ENCODE measurements at regions not wholly inside any gene's neighbourhood (a gene's known extent, or its start where the extent isn't known, plus 50 kb on each side); places are given as distances from the start of the nearest gene placed in this dataset.

DNA sequence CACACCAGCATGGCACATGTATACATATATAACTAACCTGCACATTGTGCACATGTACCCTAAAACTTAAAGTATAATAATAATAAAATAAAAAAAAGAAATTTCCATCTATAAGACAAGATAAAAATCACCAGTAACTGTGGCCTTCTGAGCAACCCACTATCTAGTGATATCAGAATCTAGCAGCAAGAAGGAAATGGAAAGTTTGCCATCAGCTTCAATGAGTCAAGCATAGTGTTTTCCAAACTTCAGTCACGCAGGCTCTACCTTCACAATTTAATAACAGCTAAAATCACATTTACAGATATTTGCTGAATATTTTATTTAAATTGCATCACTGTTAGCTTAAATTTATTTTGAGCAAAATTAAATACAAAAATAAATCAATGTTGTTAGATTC is 345.3 kb upstream of the CD180 start:
- WGBS, result 97% methylated on average over 1 of the region's 1 CpG
- Histone ChIP-seq H3K27me3 (ENCODE audit: control insufficient read depth in 2 of 2, insufficient read depth in 1 of 2, low read length in 1 of 2) (no peaks in the 10 kb centered on the region), H3K9me3 (ENCODE audit: control insufficient read depth in 2 of 2, insufficient read depth in 1 of 2, low read length in 1 of 2) (no peaks in the 10 kb centered on the region), H3K36me3 (ENCODE audit: control insufficient read depth in 2 of 2, insufficient read depth in 2 of 2, low read length in 1 of 2) (no peaks in the 10 kb centered on the region), H3K4me1 (ENCODE audit: control insufficient read depth in 2 of 2, insufficient read depth in 2 of 2, low read length in 2 of 2) (peaks cover 0 to 9% of the 10 kb centered on the region in 2 donors), H3K4me3 (ENCODE audit: low read length in 2 of 2) (no peak overlapping the region), H3K27ac (ENCODE audit: low read depth in 1 of 2, low read length in 1 of 2) (no peak overlapping the region)
- no peak for DNase-seq (ENCODE audit: low read depth in 6 of 9, low spot score in 9 of 9)

DNA sequence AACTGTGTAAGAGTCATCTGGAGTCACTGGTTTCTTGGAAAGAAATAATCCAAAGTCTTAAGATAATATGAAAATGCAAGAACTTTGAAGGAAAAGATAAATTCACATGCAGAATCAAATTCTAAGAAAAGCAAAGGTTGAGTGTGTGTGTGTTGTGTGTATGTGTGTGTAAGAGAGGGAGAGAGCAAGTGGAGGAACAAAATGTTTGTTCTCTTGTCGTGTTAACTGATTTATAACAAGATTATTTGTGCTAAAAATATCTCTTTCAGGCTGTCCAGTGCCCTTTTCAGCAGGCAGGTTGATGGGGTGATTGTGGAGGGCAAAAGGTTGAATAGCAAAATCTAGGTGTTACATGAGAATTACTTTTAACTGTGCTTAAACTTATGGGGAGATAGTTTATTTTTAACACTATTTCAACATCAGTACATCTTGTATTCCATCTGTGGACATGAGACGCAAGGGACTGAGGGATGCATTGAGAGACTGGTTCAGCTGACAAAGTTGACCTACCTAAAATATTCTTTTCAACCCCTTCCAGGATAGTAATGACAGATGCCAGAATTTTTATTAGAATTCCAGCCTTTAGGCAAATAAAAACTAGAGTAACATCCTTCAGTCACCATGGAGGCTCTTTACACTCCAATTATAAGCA is 342.4 kb upstream of the CD180 start:
- no peak for DNase-seq (ENCODE audit: low read depth in 6 of 9, low spot score in 9 of 9)
- H3K9me3 ChIP-seq (ENCODE audit: control insufficient read depth in 2 of 2, insufficient read depth in 1 of 2, low read length in 1 of 2), result no peaks in the 10 kb centered on the region
- H3K27ac ChIP-seq (ENCODE audit: low read depth in 1 of 2, low read length in 1 of 2), result no peak overlapping the region
- no peaks in the 10 kb centered on the region for H3K36me3 ChIP-seq (ENCODE audit: control insufficient read depth in 2 of 2, insufficient read depth in 2 of 2, low read length in 1 of 2)
- H3K27me3 ChIP-seq (ENCODE audit: control insufficient read depth in 2 of 2, insufficient read depth in 1 of 2, low read length in 1 of 2), result no peaks in the 10 kb centered on the region
- peaks cover 0 to 9% of the 10 kb centered on the region in 2 donors for H3K4me1 ChIP-seq (ENCODE audit: control insufficient read depth in 2 of 2, insufficient read depth in 2 of 2, low read length in 2 of 2)
- no peak overlapping the region for H3K4me3 ChIP-seq (ENCODE audit: low read length in 2 of 2)
- WGBS, result 94% methylated on average over 2 of the region's 2 CpGs

DNA sequence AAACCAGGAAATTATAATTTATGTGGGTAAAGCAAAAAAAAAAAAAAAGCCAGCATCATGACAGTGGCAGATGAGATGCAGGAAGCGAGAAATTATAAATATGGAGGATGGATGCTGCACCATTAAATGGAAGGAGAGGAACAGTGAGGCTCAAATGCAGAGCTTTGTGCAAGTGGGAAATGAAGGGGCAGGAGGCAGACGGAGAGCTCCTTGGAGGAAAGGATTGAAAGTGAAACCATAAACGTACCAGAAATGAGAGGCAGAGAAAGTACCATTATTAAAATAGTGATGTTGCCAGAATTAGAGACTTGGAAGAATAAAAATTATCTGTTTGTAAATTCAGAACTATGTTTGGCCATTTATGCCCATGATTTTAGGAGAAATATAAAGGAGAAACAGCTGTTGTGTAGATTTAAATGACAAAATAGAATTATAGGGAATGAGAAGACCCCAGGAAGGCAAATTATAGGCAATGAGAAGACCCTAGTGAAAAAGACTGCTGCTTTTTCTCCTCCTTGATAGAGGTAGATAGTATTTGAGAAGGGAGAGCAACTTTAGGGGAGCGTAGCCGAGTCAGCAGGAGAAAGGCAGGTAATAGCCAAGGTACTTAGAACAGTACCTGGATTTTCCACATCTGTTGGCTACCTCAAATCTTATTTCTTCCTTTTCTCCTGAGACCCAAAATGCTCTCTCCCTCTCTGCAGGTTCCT is 341.0 kb upstream of the CD180 start:
- H3K4me3 ChIP-seq (ENCODE audit: low read length in 2 of 2), result no peak overlapping the region

DNA sequence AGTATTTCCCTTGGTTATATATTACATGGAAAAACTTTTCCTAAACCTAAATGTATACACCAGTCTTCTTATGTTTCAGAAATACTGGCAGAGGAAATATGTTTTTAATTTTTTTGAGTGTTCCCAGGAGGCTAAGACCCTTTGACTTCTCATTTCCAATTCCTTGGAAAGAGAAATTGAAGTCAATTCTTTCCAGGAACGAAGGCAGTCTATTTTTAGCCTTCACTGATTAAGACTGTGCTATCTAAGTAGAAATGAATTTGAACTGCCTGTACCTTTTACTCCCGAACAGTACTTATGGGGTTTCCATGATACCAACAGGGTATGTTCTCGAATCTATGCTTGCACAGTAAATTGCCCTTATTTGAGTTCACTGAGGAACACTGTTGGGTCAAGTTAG is 340.3 kb upstream of the CD180 start:
- H3K27ac ChIP-seq (ENCODE audit: low read depth in 1 of 2, low read length in 1 of 2), result peak overlapping the region in 1 of 2 donors; percentile 58
- 92% methylated on average over 3 of the region's 3 CpGs for WGBS
- H3K9me3 ChIP-seq (ENCODE audit: control insufficient read depth in 2 of 2, insufficient read depth in 1 of 2, low read length in 1 of 2), result no peaks in the 10 kb centered on the region
- DNase-seq (ENCODE audit: low read depth in 6 of 9, low spot score in 9 of 9), result no peak
- H3K4me1 ChIP-seq (ENCODE audit: control insufficient read depth in 2 of 2, insufficient read depth in 2 of 2, low read length in 2 of 2), result peaks cover 0 to 7% of the 10 kb centered on the region in 2 donors
- no peaks in the 10 kb centered on the region for H3K27me3 ChIP-seq (ENCODE audit: control insufficient read depth in 2 of 2, insufficient read depth in 1 of 2, low read length in 1 of 2)
- no peaks in the 10 kb centered on the region for H3K36me3 ChIP-seq (ENCODE audit: control insufficient read depth in 2 of 2, insufficient read depth in 2 of 2, low read length in 1 of 2)
- no peak overlapping the region for H3K4me3 ChIP-seq (ENCODE audit: low read length in 2 of 2)

More for the DNA sequence above, 341.0 kb upstream of the CD180 start:
- 67% methylated on average over 5 of the region's 5 CpGs for WGBS
- H3K27ac ChIP-seq (ENCODE audit: low read depth in 1 of 2, low read length in 1 of 2), result peak overlapping the region in 1 of 2 donors; percentile 59
- H3K9me3 ChIP-seq (ENCODE audit: control insufficient read depth in 2 of 2, insufficient read depth in 1 of 2, low read length in 1 of 2), result no peaks in the 10 kb centered on the region
- no peaks in the 10 kb centered on the region for H3K36me3 ChIP-seq (ENCODE audit: control insufficient read depth in 2 of 2, insufficient read depth in 2 of 2, low read length in 1 of 2)
- DNase-seq (ENCODE audit: low read depth in 6 of 9, low spot score in 9 of 9), result no peak
- H3K4me1 ChIP-seq (ENCODE audit: control insufficient read depth in 2 of 2, insufficient read depth in 2 of 2, low read length in 2 of 2), result peaks cover 0 to 9% of the 10 kb centered on the region in 2 donors
- no peaks in the 10 kb centered on the region for H3K27me3 ChIP-seq (ENCODE audit: control insufficient read depth in 2 of 2, insufficient read depth in 1 of 2, low read length in 1 of 2)

DNA sequence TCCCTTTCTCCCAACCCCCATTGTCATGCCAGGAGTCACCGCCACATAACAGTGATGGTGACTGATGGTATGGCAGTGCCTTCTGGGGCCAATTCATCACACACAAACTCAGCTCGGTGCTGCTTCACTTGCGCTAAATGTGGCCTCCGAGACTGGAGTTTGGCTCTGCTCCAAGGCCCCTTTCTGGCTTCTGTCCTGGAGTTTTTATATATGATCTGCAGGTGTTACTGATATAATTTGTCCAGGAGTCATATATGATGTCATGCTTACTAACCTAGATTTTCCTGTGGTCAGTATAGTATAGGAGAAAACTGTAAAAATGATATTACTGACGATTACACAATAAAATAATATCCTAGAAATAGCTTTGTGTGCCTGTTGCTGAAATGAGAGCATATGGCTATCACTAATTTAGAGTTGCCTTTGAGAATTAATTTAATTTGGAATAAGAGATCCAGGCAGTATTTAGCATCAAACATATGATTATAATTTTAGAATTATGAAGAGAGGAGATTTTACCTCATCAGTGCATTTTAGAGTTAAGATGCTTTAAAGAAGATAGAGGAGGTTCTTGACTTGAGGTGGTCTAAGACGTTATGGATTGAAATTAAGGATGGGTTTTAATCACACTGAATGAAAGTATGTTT is 334.1 kb upstream of the CD180 start:
- 94% methylated on average over 6 of the region's 6 CpGs for WGBS

DNA sequence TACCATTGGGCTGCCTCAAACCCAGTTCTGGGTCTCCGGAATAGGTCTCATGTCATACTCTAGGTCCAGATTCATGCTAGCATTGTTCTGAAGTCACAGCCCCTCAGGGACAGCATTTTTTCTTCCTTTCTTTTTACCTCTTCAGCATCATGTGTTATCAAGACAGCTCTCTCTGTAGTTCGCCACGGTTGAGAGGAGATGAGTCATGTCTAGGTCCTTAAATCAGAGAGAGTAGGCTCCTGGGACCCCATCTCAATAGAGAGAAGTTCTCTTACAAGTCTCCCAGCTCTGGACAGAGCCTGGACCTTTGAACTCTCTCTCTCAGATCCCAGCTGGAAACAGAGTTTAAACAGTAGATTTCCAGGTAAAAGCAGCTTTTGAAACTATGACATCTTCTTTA is 332.4 kb upstream of the CD180 start:
- no peaks in the 10 kb centered on the region for H3K4me1 ChIP-seq (ENCODE audit: control insufficient read depth in 2 of 2, insufficient read depth in 2 of 2, low read length in 2 of 2)
- H3K4me3 ChIP-seq (ENCODE audit: low read length in 2 of 2), result no peak overlapping the region
- no peaks in the 10 kb centered on the region for H3K36me3 ChIP-seq (ENCODE audit: control insufficient read depth in 2 of 2, insufficient read depth in 2 of 2, low read length in 1 of 2)
- H3K27me3 ChIP-seq (ENCODE audit: control insufficient read depth in 2 of 2, insufficient read depth in 1 of 2, low read length in 1 of 2), result no peaks in the 10 kb centered on the region
- H3K27ac ChIP-seq (ENCODE audit: low read depth in 1 of 2, low read length in 1 of 2), result no peak overlapping the region
- no peaks in the 10 kb centered on the region for H3K9me3 ChIP-seq (ENCODE audit: control insufficient read depth in 2 of 2, insufficient read depth in 1 of 2, low read length in 1 of 2)
- WGBS, result 95% methylated on average over 3 of the region's 3 CpGs
- DNase-seq (ENCODE audit: low read depth in 6 of 9, low spot score in 9 of 9), result no peak

More for the DNA sequence above, 334.1 kb upstream of the CD180 start:
- no peaks in the 10 kb centered on the region for H3K36me3 ChIP-seq (ENCODE audit: control insufficient read depth in 2 of 2, insufficient read depth in 2 of 2, low read length in 1 of 2)
- no peaks in the 10 kb centered on the region for H3K4me1 ChIP-seq (ENCODE audit: control insufficient read depth in 2 of 2, insufficient read depth in 2 of 2, low read length in 2 of 2)
- H3K27ac ChIP-seq (ENCODE audit: low read depth in 1 of 2, low read length in 1 of 2), result no peak overlapping the region
- no peaks in the 10 kb centered on the region for H3K9me3 ChIP-seq (ENCODE audit: control insufficient read depth in 2 of 2, insufficient read depth in 1 of 2, low read length in 1 of 2)
- H3K4me3 ChIP-seq (ENCODE audit: low read length in 2 of 2), result no peak overlapping the region
- no peak for DNase-seq (ENCODE audit: low read depth in 6 of 9, low spot score in 9 of 9)
- H3K27me3 ChIP-seq (ENCODE audit: control insufficient read depth in 2 of 2, insufficient read depth in 1 of 2, low read length in 1 of 2), result no peaks in the 10 kb centered on the region

DNA sequence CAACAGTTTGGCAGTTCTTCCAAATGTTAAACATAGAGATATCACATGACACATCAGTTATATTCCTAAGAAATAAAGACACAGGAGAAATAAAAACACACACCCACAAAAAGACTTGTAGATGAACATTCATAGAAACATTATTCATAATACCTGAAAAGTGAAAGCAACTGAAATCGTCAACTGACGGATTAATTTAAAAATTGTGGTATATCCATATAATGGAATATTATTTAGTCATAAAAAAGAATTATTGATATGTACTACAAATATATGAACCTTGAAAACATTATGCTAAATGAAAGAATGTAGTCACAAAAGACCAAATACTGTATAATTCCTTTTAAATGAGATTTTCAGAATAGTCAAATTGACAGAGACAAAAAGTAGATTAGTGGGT is 330.2 kb upstream of the CD180 start:
- Histone ChIP-seq H3K27me3 (ENCODE audit: control insufficient read depth in 2 of 2, insufficient read depth in 1 of 2, low read length in 1 of 2) (no peaks in the 10 kb centered on the region), H3K9me3 (ENCODE audit: control insufficient read depth in 2 of 2, insufficient read depth in 1 of 2, low read length in 1 of 2) (no peaks in the 10 kb centered on the region), H3K27ac (ENCODE audit: low read depth in 1 of 2, low read length in 1 of 2) (no peak overlapping the region), H3K4me1 (ENCODE audit: control insufficient read depth in 2 of 2, insufficient read depth in 2 of 2, low read length in 2 of 2) (no peaks in the 10 kb centered on the region), H3K4me3 (ENCODE audit: low read length in 2 of 2) (no peak overlapping the region), H3K36me3 (ENCODE audit: control insufficient read depth in 2 of 2, insufficient read depth in 2 of 2, low read length in 1 of 2) (no peaks in the 10 kb centered on the region)
- WGBS, result 99% methylated on average over 2 of the region's 2 CpGs
- DNase-seq (ENCODE audit: low read depth in 6 of 9, low spot score in 9 of 9), result no peak

DNA sequence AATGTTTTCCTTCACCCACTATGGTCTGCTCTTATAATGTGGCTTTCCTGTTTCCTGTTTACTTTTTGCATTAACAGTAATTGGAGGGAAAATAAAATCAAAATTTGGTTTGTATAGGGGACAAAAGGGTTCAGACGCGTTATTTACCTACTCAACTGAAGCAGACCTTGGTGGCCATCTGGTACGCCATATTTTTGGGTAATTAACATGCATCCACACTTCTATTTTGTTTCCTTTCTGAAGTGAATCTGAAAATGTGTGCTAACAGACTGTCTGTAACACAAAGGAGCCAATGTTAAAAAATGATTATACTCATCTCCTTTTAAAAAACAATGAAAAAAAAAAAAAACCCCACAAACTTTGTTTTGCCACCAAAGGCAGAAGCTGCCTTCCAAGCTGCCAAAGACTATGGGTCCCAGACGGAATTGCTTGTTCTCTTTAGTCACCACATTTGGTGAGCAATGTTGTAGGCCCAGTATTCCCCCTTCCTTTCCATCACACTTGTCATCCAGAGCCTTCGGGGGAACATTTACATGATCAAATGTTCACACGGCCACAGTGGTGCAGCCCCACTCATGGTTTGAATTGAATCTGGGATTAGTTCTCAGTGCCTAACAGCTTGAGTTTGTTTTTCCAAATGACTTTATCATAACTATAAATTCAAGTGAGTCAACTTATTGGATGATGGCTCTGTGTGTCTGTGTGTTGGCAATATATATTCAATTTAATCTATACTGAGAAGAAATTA is 323.7 kb upstream of the CD180 start:
- no peak overlapping the region for H3K27ac ChIP-seq (ENCODE audit: low read depth in 1 of 2, low read length in 1 of 2)
- H3K4me3 ChIP-seq (ENCODE audit: low read length in 2 of 2), result no peak overlapping the region
- no peaks in the 10 kb centered on the region for H3K27me3 ChIP-seq (ENCODE audit: control insufficient read depth in 2 of 2, insufficient read depth in 1 of 2, low read length in 1 of 2)
- 94% methylated on average over 6 of the region's 6 CpGs for WGBS
- H3K4me1 ChIP-seq (ENCODE audit: control insufficient read depth in 2 of 2, insufficient read depth in 2 of 2, low read length in 2 of 2), result peaks cover 0 to 13% of the 10 kb centered on the region in 2 donors
- DNase-seq (ENCODE audit: low read depth in 6 of 9, low spot score in 9 of 9), result no peak
- H3K36me3 ChIP-seq (ENCODE audit: control insufficient read depth in 2 of 2, insufficient read depth in 2 of 2, low read length in 1 of 2), result no peaks in the 10 kb centered on the region
- H3K9me3 ChIP-seq (ENCODE audit: control insufficient read depth in 2 of 2, insufficient read depth in 1 of 2, low read length in 1 of 2), result no peaks in the 10 kb centered on the region

DNA sequence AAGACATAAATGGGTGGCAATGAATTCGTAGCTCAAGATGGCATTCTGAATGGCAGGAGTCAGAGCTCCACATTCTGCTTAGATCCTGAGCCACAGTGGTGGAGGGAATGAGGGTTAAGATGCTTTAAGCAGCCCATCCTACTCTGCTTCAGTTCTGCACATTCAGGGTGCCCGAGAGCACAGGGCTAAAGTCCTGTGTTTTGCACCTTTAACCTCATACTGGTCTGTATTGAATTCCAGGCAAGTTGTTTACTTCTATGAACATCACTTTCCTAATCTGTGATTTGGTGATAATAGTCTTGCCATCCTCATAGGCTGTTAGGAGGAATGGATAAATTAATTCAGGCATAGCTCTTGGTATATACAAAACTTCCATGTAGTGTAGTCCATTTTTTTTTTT is 321.6 kb upstream of the CD180 start:
- no peaks in the 10 kb centered on the region for H3K36me3 ChIP-seq (ENCODE audit: control insufficient read depth in 2 of 2, insufficient read depth in 2 of 2, low read length in 1 of 2)
- H3K4me1 ChIP-seq (ENCODE audit: control insufficient read depth in 2 of 2, insufficient read depth in 2 of 2, low read length in 2 of 2), result peaks cover 5 to 33% of the 10 kb centered on the region in 2 donors
- H3K9me3 ChIP-seq (ENCODE audit: control insufficient read depth in 2 of 2, insufficient read depth in 1 of 2, low read length in 1 of 2), result no peaks in the 10 kb centered on the region
- H3K4me3 ChIP-seq (ENCODE audit: low read length in 2 of 2), result no peak overlapping the region
- 95% methylated on average over 2 of the region's 2 CpGs for WGBS
- H3K27me3 ChIP-seq (ENCODE audit: control insufficient read depth in 2 of 2, insufficient read depth in 1 of 2, low read length in 1 of 2), result no peaks in the 10 kb centered on the region
- H3K27ac ChIP-seq (ENCODE audit: low read depth in 1 of 2, low read length in 1 of 2), result no peak overlapping the region
- DNase-seq (ENCODE audit: low read depth in 6 of 9, low spot score in 9 of 9), result no peak

Data from thymus (tissue), 11 donors.